K562 (cell line): ENCODE measurements at regions not wholly inside any gene's neighbourhood (a gene's known extent, or its start where the extent isn't known, plus 50 kb on each side); places are given as distances from the start of the nearest gene placed in this dataset.
A peak's percentile ranks its signal among the peaks of the same experiment; 100 is the strongest.

Experiments
- CCAR2 ChIP-seq: fragments of 200-400 bp; formaldehyde crosslinking; IDR thresholded peaks from 2 replicates; pipeline ENCODE4 v1.6.1; 2017; ENCODE audit warnings: mild to moderate bottlenecking, low read depth, low read length
- E2F6 ChIP-seq, 2 experiments: IDR thresholded peaks; 2 replicates each; pipeline ENCODE4 v1.6.1; 2011; ENCODE audit warnings: borderline replicate concordance in 1 of 2, control low read depth in 1 of 2, low read depth in 1 of 2, low read length in 1 of 2, mild to moderate bottlenecking in 1 of 2, mixed read lengths in 1 of 2, moderate library complexity in 1 of 2; ENCODE audit not compliant: insufficient read depth in 1 of 2, insufficient read length in 1 of 2, poor library complexity in 1 of 2, severe bottlenecking in 1 of 2; ENCODE audit errors: extremely low read depth in 1 of 2
- KLF16 ChIP-seq: IDR thresholded peaks from 2 replicates; pipeline ENCODE4 v1.6.1; 2016; ENCODE audit warnings: antibody characterized with exemption
- MCM7 ChIP-seq, 2 experiments: fragments of 450-650 bp; IDR thresholded peaks; 2 replicates each; pipeline ENCODE4 v1.6.1; 2016 to 2018
- POLR2H ChIP-seq: IDR thresholded peaks from 2 replicates; pipeline ENCODE4 v1.6.1; 2016; ENCODE audit warnings: missing genetic modification characterization, low read depth, mild to moderate bottlenecking, control low read depth, missing compliant biosample characterization, moderate library complexity
- RFX7 ChIP-seq: fragments of 250-450 bp; sonication (Bioruptor Pico); IDR thresholded peaks from 2 replicates; pipeline ENCODE4 v1.5.1; 2021; ENCODE audit warnings: mild to moderate bottlenecking
- TCF7 ChIP-seq: sonication (generic); IDR thresholded peaks from 2 replicates; pipeline ENCODE4 v1.6.1; 2016; ENCODE audit warnings: antibody characterized with exemption, borderline replicate concordance
- TRIM28 ChIP-seq: fragments of 450-650 bp; IDR thresholded peaks from 2 replicates; pipeline ENCODE4 v1.6.1; 2017
- ZBTB40 ChIP-seq, 2 experiments: fragments of 450-650 bp in 1 of 2; sonication (generic) in 1 of 2; formaldehyde crosslinking in 1 of 2; IDR thresholded peaks; 2 replicates each; pipeline versions ENCODE4 v1.7.1 to v1.9.0; 2016 to 2022; ENCODE audit warnings: inconsistent platforms in 1 of 2, mild to moderate bottlenecking in 1 of 2, missing genetic modification reagents in 1 of 2
- ZFX ChIP-seq: sonication (generic); formaldehyde crosslinking; IDR thresholded peaks from 2 replicates; pipeline ENCODE4 v1.8.0; 2022; ENCODE audit warnings: mild to moderate bottlenecking, missing genetic modification reagents, moderate library complexity
- ZNF217 ChIP-seq: sonication (generic); formaldehyde crosslinking; IDR thresholded peaks from 2 replicates; pipeline ENCODE4 v1.8.0; 2022; ENCODE audit warnings: mild to moderate bottlenecking, missing genetic modification reagents
- ZNF830 ChIP-seq: fragments of 250-450 bp; sonication (Bioruptor Pico); IDR thresholded peaks from 2 replicates; pipeline ENCODE4 v1.5.0; 2021; ENCODE audit warnings: mild to moderate bottlenecking
- TF ChIP-seq, protein P1 (sequence below): fragments of 250-450 bp; sonication (Bioruptor Pico); IDR thresholded peaks from 2 replicates; pipeline ENCODE4 v1.5.0; 2021; ENCODE audit warnings: mild to moderate bottlenecking, moderate library complexity
- TF ChIP-seq, protein P2 (sequence below): fragments of 450-650 bp; IDR thresholded peaks from 2 replicates; pipeline ENCODE4 v1.6.1; 2016; ENCODE audit warnings: antibody characterized with exemption

DNA sequence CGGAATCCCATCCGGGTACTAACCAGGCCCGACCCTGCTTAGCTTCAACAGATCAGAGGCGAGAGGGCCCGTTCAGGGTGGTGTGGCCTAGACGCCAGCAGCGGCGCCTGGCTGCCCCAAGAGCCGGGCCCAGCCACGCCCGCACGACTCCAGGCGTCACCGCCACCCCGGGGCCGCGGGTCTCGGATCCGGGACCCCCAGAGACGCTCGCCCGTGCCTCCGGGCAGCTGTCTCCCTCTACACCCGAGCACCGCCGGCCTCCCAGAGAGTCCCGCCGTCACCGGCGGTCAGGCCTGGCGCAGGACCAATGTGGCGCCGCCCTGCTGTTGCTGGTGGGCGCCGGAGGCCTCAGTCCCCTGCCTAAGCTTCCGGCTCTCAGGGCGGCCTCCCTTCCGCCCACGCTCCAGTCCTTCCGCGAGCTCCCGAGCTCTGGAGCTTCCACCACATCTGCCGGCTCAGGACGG, 441.2 kb upstream of the DEFB115 start (continued):
- TF ChIP-seq ZBTB40 (IDR thresholded peaks at IDR 0.05) (peak; percentile 59), ZBTB40 (CRISPR knock-in tag; IDR thresholded peaks at IDR 0.05) (no peak), ZNF830 (CRISPR knock-in tag) (no peak), ZFX (CRISPR knock-in tag) (peak; percentile 38; the same call in 1 of the 2 replicates), RFX7 (CRISPR knock-in tag) (no peak), TRIM28 (no peak), MCM7 (IDR thresholded peaks at IDR 0.05) (no peak), E2F6 (IDR thresholded peaks at IDR 0.05; ENCODE audit: borderline replicate concordance in 1 of 2, extremely low read depth in 1 of 2, insufficient read depth in 1 of 2, insufficient read length in 1 of 2, low read depth in 1 of 2, low read length in 1 of 2, poor library complexity in 1 of 2, severe bottlenecking in 1 of 2) (peak in 1 of 2 experiments; percentile 68), TCF7 (no peak), ZNF217 (CRISPR knock-in tag) (no peak), POLR2H (tag) (no peak), CCAR2 (no peak), KLF16 (no peak)
- TF ChIP-seq, protein P1, sequence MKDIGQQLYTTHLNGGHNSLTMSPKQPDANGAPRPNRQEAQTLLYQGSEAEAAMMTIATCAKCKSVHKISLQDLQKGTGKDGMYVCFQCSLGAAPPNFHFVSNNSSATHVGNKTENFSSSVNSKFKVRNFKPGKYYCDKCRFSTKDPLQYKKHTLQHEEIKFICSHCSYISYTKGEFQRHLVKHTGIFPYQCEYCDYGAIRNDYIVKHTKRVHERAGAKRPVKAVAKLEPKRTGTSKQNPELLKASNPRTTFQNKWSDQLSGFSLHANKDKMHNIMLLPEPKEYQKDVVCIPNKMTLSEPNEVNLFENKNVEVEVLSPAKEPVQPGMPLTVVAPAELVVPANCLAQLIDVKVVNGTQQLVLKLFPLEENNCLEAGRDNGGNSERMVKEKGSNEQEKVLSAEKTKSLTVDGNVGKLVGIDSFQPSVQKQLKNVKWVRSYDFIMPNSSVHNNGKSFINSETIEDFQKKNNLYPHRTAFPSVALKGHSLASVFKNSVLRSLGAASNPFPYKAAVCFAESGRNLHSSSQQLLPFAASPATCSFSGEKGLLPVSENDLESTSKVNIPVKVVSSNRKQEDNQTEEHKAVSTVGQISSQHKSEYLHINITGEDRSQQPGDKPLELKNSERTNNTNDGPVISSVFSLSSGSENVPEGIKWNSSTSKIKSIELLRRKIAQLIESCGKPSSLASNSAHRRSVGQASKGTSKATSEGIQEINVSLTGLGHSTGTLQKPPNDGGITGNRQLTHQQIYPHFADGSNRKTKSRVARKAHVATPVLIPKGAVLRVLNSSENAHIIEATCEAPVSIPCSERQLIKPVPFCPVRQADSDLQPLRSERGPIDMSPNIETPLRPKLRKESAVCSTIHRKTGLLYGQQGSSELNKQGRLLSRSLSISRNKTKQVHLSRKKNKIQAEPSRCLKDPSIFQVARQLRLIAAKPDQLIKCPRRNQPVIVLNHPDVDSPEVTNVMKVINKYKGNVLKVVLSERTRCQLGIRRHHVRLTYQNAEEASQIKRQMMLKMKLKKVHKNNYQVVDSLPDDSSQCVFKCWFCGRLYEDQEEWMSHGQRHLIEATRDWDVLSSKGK (CRISPR knock-in tag): no peak
- TF ChIP-seq, protein P2, sequence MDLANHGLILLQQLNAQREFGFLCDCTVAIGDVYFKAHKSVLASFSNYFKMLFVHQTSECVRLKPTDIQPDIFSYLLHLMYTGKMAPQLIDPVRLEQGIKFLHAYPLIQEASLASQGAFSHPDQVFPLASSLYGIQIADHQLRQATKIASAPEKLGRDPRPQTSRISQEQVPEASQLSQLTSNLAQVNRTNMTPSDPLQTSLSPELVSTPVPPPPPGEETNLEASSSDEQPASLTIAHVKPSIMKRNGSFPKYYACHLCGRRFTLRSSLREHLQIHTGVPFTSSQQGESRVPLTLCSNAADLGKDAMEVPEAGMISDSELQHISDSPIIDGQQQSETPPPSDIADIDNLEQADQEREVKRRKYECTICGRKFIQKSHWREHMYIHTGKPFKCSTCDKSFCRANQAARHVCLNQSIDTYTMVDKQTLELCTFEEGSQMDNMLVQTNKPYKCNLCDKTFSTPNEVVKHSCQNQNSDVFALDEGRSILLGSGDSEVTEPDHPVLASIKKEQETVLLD: no peak
